GM19468 (cell line): ENCODE measurements at regions not wholly inside any gene's neighbourhood (a gene's known extent, or its start where the extent isn't known, plus 50 kb on each side); places are given as distances from the start of the nearest gene placed in this dataset.
"Not testable (repeated sequence)": the region's sequence is repeated elsewhere in the genome, so short reads cannot be mapped to it uniquely, and the experiment has no call there.

Source experiments
- ATAC-seq: cut with Tn5 transposase; IDR thresholded peaks from one replicate; pipeline ENCODE4 v1.9.1; 2021; ENCODE audit warnings: mild to moderate bottlenecking, moderate library complexity, moderate number of reproducible peaks; ENCODE audit not compliant: unreplicated experiment; ENCODE audit errors: extremely low read depth

- not testable (repeated sequence) for ATAC-seq
These were observed 54.7 kb downstream of the PROP1 start for GRCh38 chr5:177941386-177941785.

- ATAC-seq, result not testable (repeated sequence)
These were observed 56.5 kb downstream of the PROP1 start for GRCh38 chr5:177939246-177940171.

- not testable (repeated sequence) for ATAC-seq
These were observed 57.3 kb downstream of the PROP1 start for GRCh38 chr5:177938767-177939166.

- not testable (repeated sequence) for ATAC-seq
These were observed 61.8 kb downstream of the PROP1 start for GRCh38 chr5:177934233-177934632.

- not testable (repeated sequence) for ATAC-seq
These were observed 65.6 kb downstream of the PROP1 start for GRCh38 chr5:177930269-177931022.

GRCh38 chr5:177929618-177930017 is 66.4 kb downstream of the PROP1 start:
- ATAC-seq, result not testable (repeated sequence)

- ATAC-seq, result not testable (repeated sequence)
These were observed 68.5 kb downstream of the PROP1 start for GRCh38 chr5:177927500-177927899.

- not testable (repeated sequence) for ATAC-seq
These were observed 71.5 kb downstream of the PROP1 start for GRCh38 chr5:177924577-177924976.

- not testable (repeated sequence) for ATAC-seq
These were observed 72.2 kb downstream of the PROP1 start for GRCh38 chr5:177923837-177924236.

- ATAC-seq, result not testable (repeated sequence)
These were observed 72.9 kb downstream of the PROP1 start for GRCh38 chr5:177923189-177923588.

GRCh38 chr5:177909261-177909660 is 86.8 kb downstream of the PROP1 start:
- ATAC-seq, result not testable (repeated sequence)

- ATAC-seq, result not testable (repeated sequence)
These were observed 93.2 kb downstream of the PROP1 start for GRCh38 chr5:177902806-177903205.

GRCh38 chr5:177900066-177900465 is 96.0 kb downstream of the PROP1 start:
- not testable (repeated sequence) for ATAC-seq

GRCh38 chr5:177894681-177895453 is 101.2 kb downstream of the PROP1 start:
- ATAC-seq, result not testable (repeated sequence)

GRCh38 chr5:177892357-177892665 is 103.7 kb downstream of the PROP1 start:
- not testable (repeated sequence) for ATAC-seq

GRCh38 chr5:177891547-177892356 is 104.3 kb downstream of the PROP1 start:
- peak; percentile 43 for ATAC-seq

GRCh38 chr5:177883295-177883694 is 100.6 kb upstream of the FAM153A start:
- not testable (repeated sequence) for ATAC-seq

GRCh38 chr5:177875900-177876238 is 93.2 kb upstream of the FAM153A start:
- ATAC-seq, result not testable (repeated sequence)

- ATAC-seq, result peak; percentile 76
These were observed 92.6 kb upstream of the FAM153A start for GRCh38 chr5:177875013-177875899.
